ENCODE measurements at regions not wholly inside any gene's neighbourhood (a gene's known extent, or its start where the extent isn't known, plus 50 kb on each side); places are given as distances from the start of the nearest gene placed in this dataset.

- no peak for DNase-seq (ENCODE audit: low read depth, low spot score)
- Histone ChIP-seq H3K9ac (ENCODE audit: insufficient read length) (no peak overlapping the region), H3K27ac (no peak overlapping the region), H3K9me3 (ENCODE audit: low read depth, low read length) (no peaks in the 10 kb centered on the region), H3K4me3 (no peak overlapping the region), H3K36me3 (ENCODE audit: insufficient read depth, low read length) (no peaks in the 10 kb centered on the region)
- TF ChIP-seq FOXP2 (optimal IDR thresholded peaks at IDR 0.05; ENCODE audit: control extremely low read depth, extremely low read length, insufficient read depth): no peak
- TF ChIP-seq POLR2AphosphoS5 (IDR thresholded peaks at IDR 0.05; ENCODE audit: borderline replicate concordance, low read depth, low read length): no peak
- no peak for TF ChIP-seq EZH2 (IDR thresholded peaks at IDR 0.05)
Measured at GRCh38 chr14:22280497-22281316, 308.3 kb downstream of the DAD1 start.

GRCh38 chr14:22276913-22277816 lies 311.9 kb downstream of the DAD1 start:
- Histone ChIP-seq H3K36me3 (ENCODE audit: insufficient read depth, low read length) (no peaks in the 10 kb centered on the region), H3K27ac (no peak overlapping the region), H3K9ac (ENCODE audit: insufficient read length) (no peak overlapping the region), H3K4me3 (no peak overlapping the region), H3K9me3 (ENCODE audit: low read depth, low read length) (no peaks in the 10 kb centered on the region)
- TF ChIP-seq POLR2AphosphoS5 (IDR thresholded peaks at IDR 0.05; ENCODE audit: borderline replicate concordance, low read depth, low read length): no peak
- no peak for TF ChIP-seq EZH2 (IDR thresholded peaks at IDR 0.05)
- DNase-seq (ENCODE audit: low read depth, low spot score): no peak

- no peak overlapping the region for H3K27ac ChIP-seq
- H3K4me3 ChIP-seq: no peak overlapping the region
- H3K9ac ChIP-seq (ENCODE audit: insufficient read length): no peak overlapping the region
- DNase-seq (ENCODE audit: low read depth, low spot score): no peak
- TF ChIP-seq EZH2 (IDR thresholded peaks at IDR 0.05): no peak
- no peak for TF ChIP-seq FOXP2 (optimal IDR thresholded peaks at IDR 0.05; ENCODE audit: control extremely low read depth, extremely low read length, insufficient read depth)
- no peak for TF ChIP-seq POLR2AphosphoS5 (IDR thresholded peaks at IDR 0.05; ENCODE audit: borderline replicate concordance, low read depth, low read length)
- H3K36me3 ChIP-seq (ENCODE audit: insufficient read depth, low read length): no peaks in the 10 kb centered on the region
- H3K9me3 ChIP-seq (ENCODE audit: low read depth, low read length): no peaks in the 10 kb centered on the region
Measured at GRCh38 chr14:22271838-22272799, 316.9 kb downstream of the DAD1 start.

GRCh38 chr14:22268875-22269274 lies 320.1 kb downstream of the DAD1 start:
- no peak overlapping the region for H3K4me3 ChIP-seq
- no peaks in the 10 kb centered on the region for H3K9me3 ChIP-seq (ENCODE audit: low read depth, low read length)
- no peak for TF ChIP-seq EZH2 (IDR thresholded peaks at IDR 0.05)
- TF ChIP-seq POLR2AphosphoS5 (IDR thresholded peaks at IDR 0.05; ENCODE audit: borderline replicate concordance, low read depth, low read length): no peak
- no peak for TF ChIP-seq FOXP2 (optimal IDR thresholded peaks at IDR 0.05; ENCODE audit: control extremely low read depth, extremely low read length, insufficient read depth)
- no peak for DNase-seq (ENCODE audit: low read depth, low spot score)
- no peak overlapping the region for H3K9ac ChIP-seq (ENCODE audit: insufficient read length)
- no peak overlapping the region for H3K27ac ChIP-seq
- no peaks in the 10 kb centered on the region for H3K36me3 ChIP-seq (ENCODE audit: insufficient read depth, low read length)

GRCh38 chr14:22266683-22267082 lies 322.3 kb downstream of the DAD1 start:
- Histone ChIP-seq H3K4me3 (no peak overlapping the region), H3K9ac (ENCODE audit: insufficient read length) (no peak overlapping the region), H3K27ac (no peak overlapping the region), H3K36me3 (ENCODE audit: insufficient read depth, low read length) (no peaks in the 10 kb centered on the region), H3K9me3 (ENCODE audit: low read depth, low read length) (no peaks in the 10 kb centered on the region)
- TF ChIP-seq POLR2AphosphoS5 (IDR thresholded peaks at IDR 0.05; ENCODE audit: borderline replicate concordance, low read depth, low read length): no peak
- no peak for TF ChIP-seq FOXP2 (optimal IDR thresholded peaks at IDR 0.05; ENCODE audit: control extremely low read depth, extremely low read length, insufficient read depth)
- TF ChIP-seq EZH2 (IDR thresholded peaks at IDR 0.05): no peak
- no peak for DNase-seq (ENCODE audit: low read depth, low spot score)

- Histone ChIP-seq H3K9ac (ENCODE audit: insufficient read length) (no peak overlapping the region), H3K4me3 (no peak overlapping the region), H3K36me3 (ENCODE audit: insufficient read depth, low read length) (no peaks in the 10 kb centered on the region), H3K27ac (no peak overlapping the region), H3K9me3 (ENCODE audit: low read depth, low read length) (no peaks in the 10 kb centered on the region)
- TF ChIP-seq FOXP2 (optimal IDR thresholded peaks at IDR 0.05; ENCODE audit: control extremely low read depth, extremely low read length, insufficient read depth): no peak
- TF ChIP-seq EZH2 (IDR thresholded peaks at IDR 0.05): no peak
- no peak for TF ChIP-seq POLR2AphosphoS5 (IDR thresholded peaks at IDR 0.05; ENCODE audit: borderline replicate concordance, low read depth, low read length)
- DNase-seq (ENCODE audit: low read depth, low spot score): no peak
Measured at GRCh38 chr14:22266142-22266442, 322.9 kb downstream of the DAD1 start.

GRCh38 chr14:22265319-22266141 lies 323.5 kb downstream of the DAD1 start:
- no peak for DNase-seq (ENCODE audit: low read depth, low spot score)
- Histone ChIP-seq H3K4me3 (no peak overlapping the region), H3K9me3 (ENCODE audit: low read depth, low read length) (no peaks in the 10 kb centered on the region), H3K36me3 (ENCODE audit: insufficient read depth, low read length) (no peaks in the 10 kb centered on the region), H3K27ac (no peak overlapping the region), H3K9ac (ENCODE audit: insufficient read length) (no peak overlapping the region)
- no peak for TF ChIP-seq POLR2AphosphoS5 (IDR thresholded peaks at IDR 0.05; ENCODE audit: borderline replicate concordance, low read depth, low read length)
- TF ChIP-seq FOXP2 (optimal IDR thresholded peaks at IDR 0.05; ENCODE audit: control extremely low read depth, extremely low read length, insufficient read depth): no peak
- TF ChIP-seq EZH2 (IDR thresholded peaks at IDR 0.05): no peak

All from SK-N-MC (cell line).